CD4-positive, alpha-beta memory T cell (primary cell): ENCODE measurements at regions not wholly inside any gene's neighbourhood (a gene's known extent, or its start where the extent isn't known, plus 50 kb on each side); places are given as distances from the start of the nearest gene placed in this dataset.
"Not testable (repeated sequence)": the region's sequence is repeated elsewhere in the genome, so short reads cannot be mapped to it uniquely, and the experiment has no call there.

Source experiments
- CTCF ChIA-PET: fragments of 350-600 bp; sonication (Branson Sonifier 250); formaldehyde crosslinking; loops from one replicate; lab custom pipeline; 2021; ENCODE audit warnings: inconsistent platforms; ENCODE audit not compliant: partially characterized antibody; lab: Charles Lee
- POLR2A ChIA-PET: fragments of 350-600 bp; sonication (Branson Sonifier 250); formaldehyde crosslinking; loops from one replicate; lab custom pipeline; 2021; ENCODE audit not compliant: partially characterized antibody; lab: Charles Lee
- DNase-seq, 5 donors: peaks; one replicate each; pipeline versions ENCODE4 v3.0.0 to v3.0.0-alpha.2; 2020 to 2022; ENCODE audit warnings: mixed read lengths in 1 of 5
- H3K27ac ChIP-seq: one replicate; pipeline ENCODE4 v1.7.0; 2013; ENCODE audit warnings: low read depth, low read length
- H3K27me3 ChIP-seq: 2 replicates; pipeline ENCODE4 v1.7.0; 2013; ENCODE audit warnings: mild to moderate bottlenecking, low read length, moderate library complexity; ENCODE audit not compliant: insufficient read depth
- H3K36me3 ChIP-seq: 2 replicates; pipeline ENCODE4 v1.7.0; 2013; ENCODE audit warnings: mild to moderate bottlenecking, low read length, moderate library complexity; ENCODE audit not compliant: insufficient read depth
- H3K4me1 ChIP-seq: 2 replicates; pipeline ENCODE4 v1.7.0; 2013; ENCODE audit warnings: mild to moderate bottlenecking, low read length, moderate library complexity; ENCODE audit not compliant: insufficient read depth
- H3K4me3 ChIP-seq, 2 donors: one replicate each; pipeline ENCODE4 v1.7.0; 2013; ENCODE audit warnings: low read length in 2 of 2, mild to moderate bottlenecking in 1 of 2
- H3K9me3 ChIP-seq, 2 donors: one replicate each; pipeline ENCODE4 v1.7.0; 2013; ENCODE audit warnings: low read length in 2 of 2, control low read depth in 1 of 2; ENCODE audit not compliant: control insufficient read depth in 1 of 2
- H3K27ac Mint-ChIP-seq, 7 donors: one replicate each; pipeline ENCODE4 v1.8.0; 2020 to 2021; ENCODE audit warnings: mixed read lengths in 7 of 7, mild to moderate bottlenecking in 6 of 7, inconsistent platforms in 3 of 7, moderate library complexity in 3 of 7
- H3K27me3 Mint-ChIP-seq, 2 donors: one replicate each; pipeline ENCODE4 v1.8.0; 2020 to 2021; ENCODE audit warnings: mixed read lengths in 2 of 2
- H3K36me3 Mint-ChIP-seq, 2 donors: one replicate each; pipeline ENCODE4 v1.8.0; 2020 to 2021; ENCODE audit warnings: mixed read lengths in 2 of 2, inconsistent platforms in 1 of 2, mild to moderate bottlenecking in 1 of 2
- H3K4me1 Mint-ChIP-seq, 4 donors: one replicate each; pipeline ENCODE4 v1.8.0; 2020 to 2021; ENCODE audit warnings: mixed read lengths in 4 of 4, mild to moderate bottlenecking in 1 of 4
- H3K4me3 Mint-ChIP-seq, 8 donors: one replicate each; pipeline ENCODE4 v1.8.0; 2020 to 2021; ENCODE audit warnings: mixed read lengths in 8 of 8, mild to moderate bottlenecking in 7 of 8, moderate library complexity in 6 of 8, inconsistent platforms in 3 of 8
- H3K9me3 Mint-ChIP-seq, 8 donors: one replicate each; pipeline ENCODE4 v1.8.0; 2020 to 2021; ENCODE audit warnings: mixed read lengths in 8 of 8, mild to moderate bottlenecking in 5 of 8, inconsistent platforms in 3 of 8, moderate library complexity in 1 of 8
- intact Hi-C: fragments of 100-400 bp; cut with micrococcal nuclease; formaldehyde crosslinking; loops from one replicate; pipeline ENCODE4 v1.15.1; 2023

- H3K9me3 Mint-ChIP-seq = no peaks in the 10 kb centered on the region
- H3K27ac ChIP-seq = no peak overlapping the region
- H3K27me3 Mint-ChIP-seq = peaks cover 20 to 26% of the 10 kb centered on the region in 2 donors
- CTCF ChIA-PET = interaction anchor here (1.0 kb wide), 1 partner anchor 33 kb away, joined by 3 read pairs; no protein-coding TSS in a partner anchor
- peak overlapping the region in 1 of 7 donors; percentile 76 for H3K27ac Mint-ChIP-seq
- H3K4me1 ChIP-seq = peaks cover 4% of the 10 kb centered on the region
- H3K36me3 Mint-ChIP-seq = no peaks in the 10 kb centered on the region
- peak overlapping the region; percentile 68 to 89 (median 78) for H3K4me3 Mint-ChIP-seq
- H3K4me3 ChIP-seq = no peak overlapping the region
- no peaks in the 10 kb centered on the region for H3K9me3 ChIP-seq
- H3K36me3 ChIP-seq = no peaks in the 10 kb centered on the region
- POLR2A ChIA-PET = no interaction called here
- peaks cover 8 to 34% (median 15%) of the 10 kb centered on the region in 4 donors for H3K4me1 Mint-ChIP-seq
- H3K27me3 ChIP-seq = peaks cover 7% of the 10 kb centered on the region
- DNase-seq = no peak
- intact Hi-C loops = no loop called here
Measured at GRCh38 chrX:125205918-125206665, 113.6 kb upstream of the TEX13C start.

DNA sequence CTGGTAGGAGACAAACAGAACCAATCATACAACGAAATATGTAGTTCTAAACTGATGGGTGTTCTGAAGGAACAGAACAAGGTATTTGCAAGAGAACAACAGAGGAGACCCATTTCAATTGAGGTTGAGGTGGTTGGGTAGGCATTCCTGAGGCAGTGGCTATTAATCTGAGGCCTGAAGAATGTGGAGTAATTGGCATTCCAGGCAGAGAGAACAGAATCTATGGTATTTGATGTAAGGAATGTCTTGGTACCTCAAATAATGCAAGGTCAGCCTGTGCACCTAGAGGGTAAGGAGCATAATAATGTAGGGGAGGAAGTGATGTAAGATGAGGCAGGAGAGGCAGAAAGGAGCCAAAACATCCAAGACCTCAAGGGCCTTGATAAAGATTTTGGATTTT lies 109.5 kb upstream of the TEX13C start:
- intact Hi-C loops = no loop called here
- Histone ChIP-seq H3K36me3 (no peaks in the 10 kb centered on the region), H3K27ac (no peak overlapping the region), H3K9me3 (no peaks in the 10 kb centered on the region), H3K4me3 (no peak overlapping the region), H3K27me3 (no peaks in the 10 kb centered on the region), H3K4me1 (no peaks in the 10 kb centered on the region)
- no peak for DNase-seq
- peaks cover 0 to 9% (median 3%) of the 10 kb centered on the region in 4 donors for H3K4me1 Mint-ChIP-seq
- ChIA-PET CTCF (no interaction called here), POLR2A (no interaction called here)
- no peaks in the 10 kb centered on the region for H3K36me3 Mint-ChIP-seq
- no peak overlapping the region for H3K27ac Mint-ChIP-seq
- H3K4me3 Mint-ChIP-seq = no peak overlapping the region
- H3K27me3 Mint-ChIP-seq = peaks cover 3 to 13% of the 10 kb centered on the region in 2 donors
- peaks cover 0 to 4% (median 0%) of the 10 kb centered on the region in 8 donors for H3K9me3 Mint-ChIP-seq

DNA sequence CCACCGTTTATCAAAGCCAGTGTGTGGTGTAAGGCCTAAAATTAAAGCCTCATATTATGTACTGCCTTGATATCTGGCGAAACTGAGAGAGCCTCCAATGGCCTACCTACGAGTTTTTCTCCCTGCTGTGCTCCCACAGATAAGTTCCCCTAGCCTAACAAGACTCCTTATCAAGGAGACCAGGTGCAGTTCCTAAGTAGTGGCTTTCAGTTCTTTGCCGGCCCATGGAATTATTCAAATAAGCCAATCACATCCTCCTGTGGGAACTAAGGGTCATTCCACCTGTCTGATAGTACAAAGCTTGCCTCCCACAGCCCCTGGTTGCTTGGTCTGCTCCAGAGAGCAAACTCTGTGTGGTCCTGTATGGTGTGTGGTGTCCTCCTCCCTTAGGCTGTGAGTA lies 99.8 kb upstream of the TEX13C start:
- intact Hi-C loops = no loop called here
- H3K36me3 Mint-ChIP-seq = no peaks in the 10 kb centered on the region
- Histone ChIP-seq H3K36me3 (no peaks in the 10 kb centered on the region), H3K4me3 (no peak overlapping the region), H3K9me3 (no peaks in the 10 kb centered on the region), H3K27ac (no peak overlapping the region), H3K4me1 (no peaks in the 10 kb centered on the region), H3K27me3 (no peaks in the 10 kb centered on the region)
- H3K27me3 Mint-ChIP-seq = peaks cover 2 to 4% of the 10 kb centered on the region in 2 donors
- ChIA-PET CTCF (no interaction called here), POLR2A (no interaction called here)
- no peaks in the 10 kb centered on the region for H3K4me1 Mint-ChIP-seq
- H3K9me3 Mint-ChIP-seq = peaks cover 0 to 3% (median 0%) of the 10 kb centered on the region in 8 donors
- no peak overlapping the region for H3K4me3 Mint-ChIP-seq
- no peak overlapping the region for H3K27ac Mint-ChIP-seq
- DNase-seq = no peak

- Mint-ChIP-seq H3K9me3 (no peaks in the 10 kb centered on the region), H3K27me3 (peaks cover 2 to 4% of the 10 kb centered on the region in 2 donors), H3K4me1 (no peaks in the 10 kb centered on the region), H3K27ac (no peak overlapping the region), H3K36me3 (no peaks in the 10 kb centered on the region), H3K4me3 (no peak overlapping the region)
- Histone ChIP-seq H3K27ac (no peak overlapping the region), H3K9me3 (no peaks in the 10 kb centered on the region), H3K4me1 (no peaks in the 10 kb centered on the region), H3K27me3 (no peaks in the 10 kb centered on the region), H3K36me3 (no peaks in the 10 kb centered on the region), H3K4me3 (no peak overlapping the region)
- intact Hi-C loops = no loop called here
- ChIA-PET POLR2A (no interaction called here), CTCF (no interaction called here)
- DNase-seq = no peak
Measured at GRCh38 chrX:125236955-125237354, 82.7 kb upstream of the TEX13C start.

- H3K9me3 Mint-ChIP-seq = peaks cover 0 to 2% (median 0%) of the 10 kb centered on the region in 8 donors
- Histone ChIP-seq H3K27ac (no peak overlapping the region), H3K9me3 (no peaks in the 10 kb centered on the region), H3K27me3 (no peaks in the 10 kb centered on the region), H3K4me1 (no peaks in the 10 kb centered on the region), H3K4me3 (no peak overlapping the region), H3K36me3 (no peaks in the 10 kb centered on the region)
- no peak overlapping the region for H3K27ac Mint-ChIP-seq
- ChIA-PET CTCF (no interaction called here), POLR2A (no interaction called here)
- intact Hi-C loops = no loop called here
- no peak for DNase-seq
- H3K4me3 Mint-ChIP-seq = no peak overlapping the region
- H3K27me3 Mint-ChIP-seq = no peaks in the 10 kb centered on the region
- no peaks in the 10 kb centered on the region for H3K36me3 Mint-ChIP-seq
- no peaks in the 10 kb centered on the region for H3K4me1 Mint-ChIP-seq
Measured at GRCh38 chrX:125248931-125249330, 70.7 kb upstream of the TEX13C start.

DNA sequence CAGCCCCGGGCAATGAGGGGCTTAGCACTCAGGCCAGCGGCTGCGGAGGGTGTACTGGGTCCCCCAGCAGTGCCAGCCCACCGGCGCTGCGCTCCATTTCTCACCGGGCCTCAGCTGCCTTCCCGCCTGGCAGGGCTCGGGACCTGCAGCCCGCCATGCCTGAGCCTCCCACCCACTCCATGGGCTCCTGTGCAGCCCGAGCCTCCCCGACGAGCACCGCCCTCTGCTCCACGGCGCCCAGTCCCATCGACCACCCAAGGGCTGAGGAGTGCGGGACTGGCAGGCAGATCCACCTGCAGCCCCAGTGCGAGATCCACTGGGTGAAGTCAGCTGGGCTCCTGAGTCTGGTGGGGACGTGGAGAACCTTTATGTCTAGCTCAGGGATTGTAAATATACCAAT lies 63.9 kb upstream of the TEX13C start:
- CTCF ChIA-PET, H3K36me3 ChIP-seq, H3K27ac ChIP-seq, H3K27me3 Mint-ChIP-seq, H3K4me1 Mint-ChIP-seq, H3K9me3 ChIP-seq, H3K27ac Mint-ChIP-seq, H3K4me3 Mint-ChIP-seq, DNase-seq, H3K9me3 Mint-ChIP-seq, POLR2A ChIA-PET, H3K36me3 Mint-ChIP-seq, H3K27me3 ChIP-seq, intact Hi-C loops, H3K4me3 ChIP-seq, H3K4me1 ChIP-seq: not testable (repeated sequence)

GRCh38 chrX:125262836-125263235 lies 56.8 kb upstream of the TEX13C start:
- peaks cover 0 to 28% (median 11%) of the 10 kb centered on the region in 8 donors for H3K9me3 Mint-ChIP-seq
- peak in 1 of 5 donors; percentile 1 for DNase-seq
- Histone ChIP-seq H3K27ac (no peak overlapping the region), H3K9me3 (no peaks in the 10 kb centered on the region), H3K27me3 (no peaks in the 10 kb centered on the region), H3K4me1 (no peaks in the 10 kb centered on the region), H3K36me3 (no peaks in the 10 kb centered on the region), H3K4me3 (no peak overlapping the region)
- peaks cover 0 to 1% of the 10 kb centered on the region in 2 donors for H3K36me3 Mint-ChIP-seq
- ChIA-PET POLR2A (no interaction called here), CTCF (no interaction called here)
- H3K27ac Mint-ChIP-seq = no peak overlapping the region
- intact Hi-C loops = no loop called here
- no peak overlapping the region for H3K4me3 Mint-ChIP-seq
- no peaks in the 10 kb centered on the region for H3K4me1 Mint-ChIP-seq
- peaks cover 0 to 2% of the 10 kb centered on the region in 2 donors for H3K27me3 Mint-ChIP-seq
